HG02852 (cell line): ENCODE measurements at regions not wholly inside any gene's neighbourhood (a gene's known extent, or its start where the extent isn't known, plus 50 kb on each side); places are given as distances from the start of the nearest gene placed in this dataset.
A peak's percentile ranks its signal among the peaks of the same experiment; 100 is the strongest.
"Not testable (repeated sequence)": the region's sequence is repeated elsewhere in the genome, so short reads cannot be mapped to it uniquely, and the experiment has no call there.

Experiments used
- ATAC-seq: cut with Tn5 transposase; IDR thresholded peaks from one replicate; pipeline ENCODE4 v1.9.1; 2021; ENCODE audit warnings: mild to moderate bottlenecking, moderate library complexity; ENCODE audit not compliant: unreplicated experiment

DNA sequence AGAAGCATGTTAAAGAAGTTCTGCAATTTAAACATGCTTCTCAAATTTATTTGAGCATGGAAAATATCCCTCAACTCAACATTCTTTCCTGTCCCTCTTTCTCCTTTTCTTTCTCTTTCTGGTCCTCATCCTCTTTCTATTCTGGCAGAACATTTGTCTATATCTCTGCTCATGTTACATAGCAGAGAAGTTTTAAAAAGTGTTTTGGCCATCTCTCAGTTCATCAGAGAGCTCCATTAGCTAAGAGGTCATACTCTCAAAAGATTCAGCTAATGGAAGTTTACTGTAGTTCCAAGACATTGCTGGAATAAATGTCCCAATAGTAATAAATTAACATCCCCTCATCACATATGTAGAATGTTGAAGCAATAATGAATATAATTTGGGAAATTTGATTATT lies 53.5 kb downstream of the XCL2 start:
- ATAC-seq: no peak

DNA sequence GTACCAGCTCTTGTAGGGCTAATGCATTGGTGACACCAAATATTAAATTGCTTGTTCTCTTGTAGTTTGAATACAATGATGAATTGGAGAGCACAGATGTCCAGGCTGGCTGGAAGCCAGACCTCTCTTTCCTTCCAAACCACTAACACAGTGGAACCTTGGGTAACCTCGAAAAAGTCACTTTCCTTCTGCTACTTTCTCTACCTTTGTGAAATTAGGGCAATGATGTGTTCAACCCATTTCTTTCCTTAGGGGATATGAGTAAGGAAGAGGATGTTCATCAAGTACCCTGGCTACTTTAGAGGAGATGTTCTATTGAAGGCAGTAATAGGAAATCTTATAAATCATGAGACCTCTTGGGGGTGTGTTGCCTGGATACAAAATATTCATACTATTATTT lies 55.7 kb downstream of the XCL2 start:
- no peak for ATAC-seq

DNA sequence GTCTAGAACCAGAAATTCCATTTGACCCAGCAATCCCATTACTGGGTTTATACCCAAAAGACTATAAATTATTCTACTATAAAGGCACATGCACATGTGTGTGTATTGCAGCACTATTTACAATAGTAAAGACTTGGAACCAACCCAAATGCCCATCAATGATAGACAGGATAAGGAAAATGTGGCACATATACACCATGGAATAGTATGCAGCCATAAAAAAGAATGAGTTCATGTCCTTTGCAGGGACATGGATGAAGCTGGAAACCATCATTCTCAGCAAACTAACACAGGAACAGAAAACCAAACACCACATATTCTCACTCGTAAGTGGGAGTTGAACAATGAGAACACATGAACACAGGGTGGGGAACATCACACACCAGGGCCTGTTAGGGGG lies 57.0 kb downstream of the XCL2 start:
- not testable (repeated sequence) for ATAC-seq

DNA sequence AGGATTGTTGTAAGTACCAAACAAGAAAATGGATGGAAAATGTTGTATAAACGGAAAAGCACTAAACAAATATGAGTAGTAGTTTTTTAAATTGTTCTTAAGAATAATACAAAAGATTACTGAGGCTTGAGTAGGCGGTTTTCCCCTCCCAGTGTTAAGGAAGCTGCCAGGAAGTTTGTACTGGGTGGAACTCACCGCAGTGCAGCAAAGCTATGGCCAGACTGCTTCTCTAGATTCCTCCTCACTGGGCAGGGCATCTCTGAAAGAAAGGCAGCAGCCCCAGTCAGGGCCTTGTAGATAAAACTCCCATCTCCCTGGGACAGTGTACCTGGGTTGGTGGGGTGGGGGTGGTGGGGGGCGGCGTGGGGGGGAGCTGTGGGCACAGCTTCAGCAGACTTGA lies 58.7 kb downstream of the XCL2 start:
- ATAC-seq: no peak

DNA sequence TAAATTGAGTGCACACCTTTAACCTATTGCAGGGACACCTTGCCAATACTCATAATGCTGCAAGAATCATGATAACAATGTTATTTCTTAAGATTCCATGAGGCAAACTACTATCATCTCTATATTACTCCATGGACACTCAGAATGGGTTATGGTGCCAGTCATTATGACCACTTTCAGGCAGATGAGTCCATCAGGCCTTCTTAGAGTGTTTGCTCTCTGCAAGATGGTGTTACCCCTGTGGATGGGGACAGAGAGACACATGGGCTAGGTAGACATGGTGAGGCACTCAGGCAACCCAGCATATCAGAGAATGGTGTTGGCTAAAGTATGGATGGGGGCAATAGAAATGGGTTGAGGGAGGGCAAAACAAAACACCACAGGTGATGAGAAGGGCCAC lies 59.7 kb downstream of the XCL2 start:
- ATAC-seq: no peak

DNA sequence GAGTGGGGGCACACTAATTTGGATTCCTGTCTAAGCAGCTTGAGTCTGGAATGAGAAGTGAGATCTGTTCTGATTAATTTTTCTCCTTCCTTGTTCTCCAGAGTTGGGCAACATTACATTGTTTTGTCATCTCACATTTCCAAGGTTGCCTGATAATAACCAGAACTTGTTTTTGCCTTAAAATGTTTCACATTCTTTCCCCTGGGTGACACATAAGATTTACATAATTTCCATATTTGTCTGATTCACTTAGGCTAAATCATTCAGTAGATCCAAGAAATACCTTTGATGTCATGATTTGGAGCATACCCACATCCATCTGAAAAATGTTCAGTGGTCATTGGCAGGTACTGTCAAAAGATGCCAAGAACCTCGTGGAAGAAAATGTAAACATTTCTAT lies 60.3 kb downstream of the XCL2 start:
- no peak for ATAC-seq

DNA sequence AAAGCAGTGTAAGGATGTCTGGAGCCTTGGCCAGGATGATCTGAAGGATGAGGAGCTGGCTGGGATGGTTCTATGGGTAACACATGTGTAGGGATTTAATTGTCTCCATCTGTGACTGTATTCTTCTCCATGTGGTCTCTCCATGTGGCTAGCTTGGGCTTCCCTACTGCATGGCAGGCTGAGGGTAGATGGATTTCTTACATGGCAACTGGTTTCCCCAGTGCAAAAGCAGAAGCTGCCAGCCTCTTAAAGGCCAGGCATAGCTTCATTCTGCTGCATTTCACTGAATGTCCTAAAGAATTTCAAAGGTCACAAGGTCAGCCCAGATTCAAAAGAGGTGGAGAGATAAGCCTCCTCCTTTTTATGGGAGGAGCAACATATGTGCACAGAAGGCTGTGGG lies 61.7 kb downstream of the XCL2 start:
- ATAC-seq: no peak

DNA sequence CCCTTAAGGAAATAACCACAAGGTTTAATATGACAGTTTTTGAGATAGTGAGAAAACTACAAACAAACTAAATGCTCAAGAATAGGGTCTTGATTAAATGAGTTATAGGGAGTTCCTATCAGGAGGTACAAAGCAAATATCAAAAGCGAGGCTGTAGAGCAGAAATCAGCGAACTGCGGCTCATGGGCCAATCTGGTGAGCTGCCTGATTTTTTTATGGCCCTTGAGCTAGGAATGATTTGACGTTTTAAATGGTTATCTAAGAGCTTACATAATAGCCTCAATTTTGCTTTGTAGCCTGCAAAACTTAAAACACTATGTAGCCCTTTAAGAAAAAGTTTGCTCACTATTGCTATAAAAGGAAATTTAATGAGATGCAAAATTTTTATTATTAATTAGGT lies 62.2 kb downstream of the XCL2 start:
- no peak for ATAC-seq

DNA sequence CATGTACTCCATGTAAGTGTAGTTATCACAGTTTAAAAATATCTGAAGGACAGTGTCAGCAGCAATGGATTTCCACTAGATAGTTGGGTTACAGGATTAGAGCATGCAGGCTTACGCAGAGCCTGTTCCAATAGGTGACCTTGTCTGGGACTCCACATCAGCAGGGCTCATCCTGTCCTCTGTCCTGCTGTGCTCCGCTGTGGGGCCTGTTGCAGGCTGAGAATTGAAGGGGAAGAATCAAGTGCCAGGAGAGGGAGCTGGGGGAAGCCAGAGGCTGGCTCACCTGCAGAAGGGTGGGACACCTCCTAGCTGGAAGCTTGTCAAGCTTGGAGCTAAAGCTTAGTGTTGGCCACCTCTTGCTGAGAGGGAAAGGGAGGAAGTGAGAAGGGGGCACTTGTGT lies 62.8 kb downstream of the XCL2 start:
- no peak for ATAC-seq

DNA sequence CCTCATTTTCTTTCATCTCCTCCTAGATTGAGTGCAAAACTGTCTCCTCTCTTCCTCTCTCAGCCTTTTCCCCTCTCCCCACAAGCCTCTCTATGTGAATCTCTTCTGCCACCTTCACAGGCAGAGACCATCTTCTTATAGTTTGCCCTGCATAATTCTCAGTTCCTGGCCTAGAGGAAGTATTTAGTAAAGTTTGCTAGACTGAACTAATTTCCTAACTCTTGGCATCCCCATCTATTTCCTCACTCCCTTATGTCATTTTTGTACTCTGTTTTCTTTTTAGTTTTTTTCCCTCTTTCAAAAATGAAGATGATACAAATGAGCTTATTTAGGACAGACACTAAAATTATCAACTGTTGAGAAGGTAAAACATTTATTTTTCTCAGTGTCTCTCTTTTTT lies 66.0 kb downstream of the XCL2 start:
- ATAC-seq: no peak

DNA sequence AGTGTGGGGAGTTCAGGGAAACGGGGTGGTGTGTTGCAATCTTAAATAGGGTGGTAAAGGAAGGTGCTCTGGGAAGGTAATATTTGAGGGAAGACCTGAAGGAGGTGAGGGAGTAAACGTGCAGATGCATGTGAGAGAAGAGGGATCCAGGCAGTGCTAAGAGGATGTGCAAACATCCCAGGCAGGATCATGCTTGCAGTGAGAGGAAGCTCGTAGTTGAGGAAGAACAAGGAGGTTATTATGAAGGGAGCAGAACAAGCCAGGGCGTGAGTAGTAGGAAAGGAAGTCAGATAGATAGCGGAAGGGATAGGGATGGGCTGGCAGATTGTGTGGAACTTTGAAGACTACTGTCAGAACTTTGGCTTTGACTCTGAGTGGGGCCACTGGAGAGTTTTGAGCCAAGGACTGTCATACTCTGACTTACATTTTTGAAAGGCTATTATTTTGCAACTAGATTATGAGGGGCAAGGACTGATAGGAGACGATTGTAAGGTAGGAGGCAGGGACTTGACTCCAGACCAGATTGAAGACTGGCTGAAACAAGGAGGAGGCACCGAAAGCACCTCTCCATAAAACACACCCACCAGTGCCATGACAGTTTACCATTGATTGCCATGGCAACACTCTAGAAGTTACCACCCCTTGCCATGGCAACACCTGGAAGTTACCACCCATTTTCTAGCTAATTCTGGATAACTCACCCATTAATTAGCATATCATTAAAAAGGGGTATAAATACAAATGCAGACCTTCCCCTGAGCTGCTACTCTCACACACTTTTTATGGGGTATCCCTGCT lies 67.0 kb downstream of the XCL2 start:
- ATAC-seq: no peak

DNA sequence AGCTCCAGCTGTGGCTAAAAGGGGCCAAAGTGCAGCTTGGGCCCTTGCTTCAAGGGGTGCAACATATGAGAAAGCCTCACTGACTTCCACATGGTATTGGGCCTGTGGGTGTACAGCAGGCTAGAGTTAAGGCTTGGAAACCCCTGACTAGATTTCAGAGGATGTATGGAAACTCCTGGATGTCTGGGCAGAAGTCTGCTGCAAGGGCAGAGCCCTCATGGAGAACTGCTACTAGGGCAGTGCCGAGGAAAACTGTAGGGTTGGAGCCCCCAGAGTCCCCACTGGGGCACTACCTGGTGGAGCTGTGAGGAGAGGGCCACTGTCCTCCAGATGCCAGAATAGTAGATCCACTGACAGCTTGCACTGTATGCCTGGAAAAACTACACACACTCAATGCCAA lies 69.5 kb downstream of the XCL2 start:
- no peak for ATAC-seq

DNA sequence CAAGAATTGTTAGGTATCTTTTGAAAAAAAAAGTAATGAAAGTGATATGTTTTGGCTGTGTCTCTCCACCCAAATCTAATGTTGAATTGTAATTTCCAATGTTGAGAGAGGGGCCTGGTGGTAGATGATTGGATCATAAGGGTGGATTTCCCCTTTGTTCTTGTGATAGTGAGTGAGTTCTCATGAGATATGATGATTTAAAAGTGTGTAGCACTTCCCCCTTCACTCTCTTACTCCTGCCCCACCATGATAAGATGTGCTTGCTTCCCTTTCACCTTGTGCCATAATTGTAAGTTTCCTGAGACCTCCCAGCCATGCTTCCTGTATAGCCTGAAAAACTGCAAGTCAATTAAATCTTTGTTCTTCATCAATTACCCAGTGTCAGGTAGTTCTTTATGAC lies 70.7 kb downstream of the XCL2 start:
- no peak for ATAC-seq

DNA sequence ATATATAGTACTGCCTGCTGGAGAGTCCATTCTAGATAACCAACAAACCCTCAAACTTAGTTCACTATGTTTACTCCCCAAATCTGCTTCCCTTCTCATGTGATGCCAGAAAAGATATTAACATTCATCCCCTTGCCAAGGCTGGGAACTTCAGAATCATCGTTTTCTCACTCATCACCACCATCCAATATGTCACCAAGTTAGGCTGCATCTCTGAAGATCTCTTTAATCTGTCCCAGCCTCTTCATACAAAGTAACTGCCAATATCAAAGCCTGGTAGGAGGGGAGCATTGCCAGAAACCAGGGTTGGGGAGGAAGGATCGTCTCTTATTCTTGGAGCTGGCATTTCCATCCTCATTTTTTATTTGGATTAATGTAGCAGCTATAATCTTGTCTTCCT lies 71.6 kb downstream of the XCL2 start:
- ATAC-seq: no peak

DNA sequence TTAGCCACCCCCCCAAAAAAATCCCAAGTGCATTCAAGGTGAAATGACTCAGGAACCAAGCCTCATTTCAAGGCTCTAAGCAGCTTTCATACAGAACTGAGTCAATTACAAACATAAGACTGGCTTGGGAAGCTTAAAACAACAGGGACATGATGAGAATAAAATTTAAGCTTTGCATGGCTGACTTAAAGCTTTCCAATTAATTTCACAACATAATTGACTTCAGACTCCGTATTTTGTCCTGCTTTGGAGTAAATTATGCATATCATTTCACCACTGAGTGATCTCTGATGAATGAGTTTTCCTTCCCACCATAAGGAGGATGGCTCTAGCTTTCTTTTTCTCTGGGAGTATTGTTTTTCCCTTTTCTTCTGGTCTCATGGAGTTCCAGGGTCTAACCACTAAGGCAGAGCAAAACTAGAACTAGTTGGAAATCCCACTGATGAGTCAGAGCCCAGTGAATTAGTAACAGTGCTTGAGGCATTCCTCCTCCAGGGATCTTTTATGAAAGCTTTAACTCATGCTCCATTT lies 72.8 kb downstream of the XCL2 start:
- ATAC-seq: no peak

DNA sequence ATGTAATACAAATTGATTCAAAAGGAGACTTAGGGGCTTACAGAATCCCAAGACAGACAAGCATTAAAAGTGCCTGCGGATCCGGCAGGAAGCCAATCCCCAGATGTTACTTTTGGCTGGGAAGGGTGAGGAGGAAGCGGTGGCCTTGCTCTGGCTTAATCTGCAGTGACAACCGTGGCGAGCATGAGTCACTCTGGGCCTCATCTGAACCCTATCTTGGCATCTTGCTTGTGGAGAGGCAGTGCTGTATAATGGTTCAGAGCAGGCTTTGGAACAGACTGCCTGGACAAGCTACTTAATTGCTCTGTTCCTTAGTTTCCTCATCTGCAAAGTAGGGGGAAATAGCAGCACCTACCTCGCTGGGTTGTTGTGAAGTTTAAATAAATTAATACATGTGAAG lies 74.1 kb downstream of the XCL2 start:
- ATAC-seq: no peak

DNA sequence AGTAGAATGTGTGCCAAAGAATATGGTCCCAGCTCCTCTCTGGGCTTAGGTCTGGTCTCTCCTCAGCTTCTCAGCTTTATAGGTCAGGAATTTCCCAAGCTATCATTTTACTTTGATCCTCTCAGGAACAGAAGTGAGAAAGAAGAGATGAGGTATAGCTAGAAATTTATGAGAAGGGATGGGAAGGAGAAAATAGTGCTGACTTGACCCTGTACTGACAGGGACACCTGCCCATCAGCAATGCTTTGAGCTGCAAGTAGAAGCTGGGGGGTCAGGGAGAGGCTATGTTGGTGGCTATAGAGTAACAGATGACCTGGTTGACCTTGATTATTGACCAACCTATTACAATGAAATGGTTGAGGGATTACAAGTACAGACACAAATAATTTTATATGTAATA lies 75.0 kb downstream of the XCL2 start:
- no peak for ATAC-seq

DNA sequence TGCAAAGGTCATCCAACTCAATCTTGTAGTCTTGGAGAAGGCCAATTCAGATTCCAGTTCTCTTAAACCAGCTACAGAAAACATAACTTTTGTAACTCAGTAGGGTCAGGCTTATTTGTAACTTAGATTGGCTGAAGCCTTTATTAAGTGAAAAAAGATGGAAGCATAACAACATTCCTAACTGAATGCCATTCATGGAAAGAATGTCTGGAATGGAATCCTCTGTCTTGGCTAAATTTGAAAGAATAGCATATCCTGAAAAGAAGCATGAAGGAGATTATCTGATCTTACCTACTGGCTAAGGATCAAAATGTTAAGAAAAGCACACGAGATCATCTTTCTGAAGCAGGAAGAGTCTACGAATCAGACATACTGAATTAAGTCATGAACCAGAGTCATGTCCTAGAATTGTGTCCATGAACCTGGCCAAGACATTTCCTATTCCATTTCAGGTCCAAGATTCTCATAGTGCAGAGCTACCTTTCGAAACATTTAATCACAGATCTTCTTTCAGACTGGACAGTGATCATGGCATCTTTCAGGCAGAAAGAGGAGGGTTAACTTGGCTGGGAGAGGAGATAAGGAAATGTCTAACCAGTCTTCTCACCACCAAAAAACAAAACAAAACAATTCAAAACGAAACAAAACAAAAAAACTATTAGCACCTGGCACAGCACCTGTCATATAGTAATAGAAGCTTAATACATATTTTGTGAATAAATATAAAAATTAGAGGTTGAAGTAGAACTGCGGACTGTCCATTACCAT lies 75.6 kb downstream of the XCL2 start:
- no peak for ATAC-seq

DNA sequence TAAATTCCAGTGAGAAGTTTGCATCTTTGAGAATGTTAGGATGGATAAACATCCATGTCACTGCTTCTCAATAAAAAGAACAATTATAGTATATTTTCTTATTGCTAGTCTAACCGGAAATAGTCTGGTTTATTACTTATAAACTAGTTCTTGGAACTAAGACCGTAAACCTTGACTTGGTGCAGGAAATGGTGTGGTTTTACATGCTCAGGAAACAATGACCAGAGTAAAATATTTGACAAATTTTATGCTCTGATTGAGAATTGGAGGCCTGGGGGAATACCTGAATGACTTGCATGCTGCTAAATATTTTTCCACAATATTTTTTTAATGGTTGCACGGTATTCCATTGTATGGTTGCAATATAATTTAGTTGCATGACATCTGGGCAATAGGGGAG lies 76.3 kb downstream of the XCL2 start:
- ATAC-seq: no peak

DNA sequence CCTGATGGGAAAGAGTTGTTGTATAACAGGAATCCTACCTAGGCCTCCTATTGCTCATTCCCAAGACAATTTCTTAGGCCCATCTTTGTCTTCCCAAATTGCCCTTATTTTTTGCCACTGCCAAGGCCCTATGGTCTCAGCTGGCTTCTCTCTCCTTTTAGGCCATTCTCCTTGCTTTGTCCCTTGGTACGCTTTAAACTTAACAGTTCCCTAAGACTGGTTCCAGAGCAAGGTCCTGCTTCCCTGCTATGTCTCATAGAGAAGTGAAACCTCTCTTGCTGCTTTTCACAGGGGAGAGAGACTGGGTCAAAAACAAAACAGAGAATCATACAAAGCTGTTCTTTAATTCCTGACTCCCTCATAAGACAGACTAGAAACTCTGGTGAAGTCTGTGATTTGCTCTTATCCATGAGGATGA lies 77.1 kb downstream of the XCL2 start:
- peak; percentile 60 for ATAC-seq

DNA sequence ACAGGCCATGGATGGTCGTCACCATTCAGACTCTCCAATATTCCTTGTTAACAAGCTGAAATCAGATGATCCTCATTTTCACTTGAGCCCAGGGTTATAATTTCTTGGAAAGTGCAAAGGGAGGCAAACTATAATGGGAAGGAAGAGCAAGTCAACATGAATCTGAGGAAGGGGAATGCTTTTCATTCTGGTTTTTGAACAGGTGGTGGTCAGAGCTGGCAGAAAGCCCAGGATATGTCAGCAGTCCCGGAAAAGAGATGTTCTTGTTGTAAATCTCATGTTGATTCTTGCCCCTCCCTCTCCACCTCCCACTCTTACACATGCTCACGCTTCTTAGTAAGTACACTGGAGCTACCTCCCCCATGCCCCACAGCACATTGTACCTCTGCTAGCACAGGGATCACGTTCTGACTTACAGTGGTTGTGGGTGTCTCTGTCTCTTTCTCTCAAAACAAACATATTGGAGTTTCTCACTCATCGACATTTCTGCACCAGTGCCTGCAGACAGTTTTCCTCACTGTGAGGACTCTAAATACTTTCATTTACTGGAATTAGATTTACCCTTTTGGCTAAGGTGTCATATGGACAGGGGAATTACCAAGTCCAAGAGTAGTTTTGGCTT lies 77.6 kb downstream of the XCL2 start:
- peak; percentile 68 for ATAC-seq

DNA sequence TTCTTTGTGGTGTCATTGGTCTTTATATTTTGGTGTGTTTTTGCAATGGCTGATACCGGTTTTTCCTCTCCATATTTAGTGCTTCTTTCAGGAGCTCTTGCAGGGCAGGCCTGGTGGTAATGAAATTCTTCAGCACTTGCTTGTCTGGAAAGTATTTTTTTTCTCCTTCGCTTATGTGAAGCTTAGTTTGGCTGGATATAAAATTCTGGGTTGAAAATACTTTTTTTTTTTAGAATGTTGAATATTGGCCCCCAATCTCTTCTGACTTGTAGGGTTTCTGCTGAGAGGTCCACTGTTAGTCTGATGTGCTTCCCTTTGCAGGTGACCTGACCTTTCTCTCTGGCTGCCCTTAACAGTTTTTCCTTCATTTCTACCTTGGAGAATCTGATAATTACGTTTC lies 82.7 kb downstream of the XCL2 start:
- ATAC-seq: not testable (repeated sequence)
